ENCODE measurements at regions not wholly inside any gene's neighbourhood (a gene's known extent, or its start where the extent isn't known, plus 50 kb on each side); places are given as distances from the start of the nearest gene placed in this dataset.

DNA sequence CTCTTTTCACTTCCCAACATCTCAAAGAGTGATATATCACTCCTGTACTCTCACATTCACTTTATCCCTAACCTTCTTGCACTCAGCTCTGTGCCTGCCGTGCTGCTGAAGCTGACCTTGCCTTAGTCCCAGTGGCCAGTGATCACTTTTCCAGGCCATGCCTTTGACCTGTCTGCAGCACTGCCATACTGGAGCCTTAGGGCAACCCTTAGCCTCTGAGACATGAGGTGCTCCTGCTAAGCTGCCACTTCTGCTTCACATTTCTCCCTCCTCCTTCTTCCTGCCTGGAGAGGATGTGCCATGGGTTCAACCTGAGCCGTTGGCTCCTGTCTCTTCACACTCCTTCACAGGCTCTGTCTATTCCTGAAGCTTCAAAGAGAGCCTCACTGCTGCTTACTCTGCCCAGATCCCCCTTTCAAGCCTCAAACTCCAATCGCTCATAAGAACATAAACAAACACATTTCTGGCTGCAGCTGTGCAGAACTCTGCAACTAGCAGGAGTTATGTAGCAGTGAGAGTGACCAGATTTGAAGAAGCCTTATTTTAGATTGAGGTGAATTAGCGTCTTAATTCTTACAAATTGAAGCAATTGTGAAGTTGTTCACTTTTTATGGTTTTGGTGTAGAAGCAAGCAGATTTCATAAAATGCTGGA lies 716.2 kb upstream of the FANCL start:
- Mint-ChIP-seq H3K9me3 (no peaks in the 10 kb centered on the region), H3K4me3 (no peak overlapping the region), H3K27ac (no peak overlapping the region), H3K4me1 (ENCODE audit: low read depth) (no peaks in the 10 kb centered on the region), H3K36me3 (ENCODE audit: low read depth) (no peaks in the 10 kb centered on the region), H3K27me3 (peaks cover 5% of the 10 kb centered on the region)

DNA sequence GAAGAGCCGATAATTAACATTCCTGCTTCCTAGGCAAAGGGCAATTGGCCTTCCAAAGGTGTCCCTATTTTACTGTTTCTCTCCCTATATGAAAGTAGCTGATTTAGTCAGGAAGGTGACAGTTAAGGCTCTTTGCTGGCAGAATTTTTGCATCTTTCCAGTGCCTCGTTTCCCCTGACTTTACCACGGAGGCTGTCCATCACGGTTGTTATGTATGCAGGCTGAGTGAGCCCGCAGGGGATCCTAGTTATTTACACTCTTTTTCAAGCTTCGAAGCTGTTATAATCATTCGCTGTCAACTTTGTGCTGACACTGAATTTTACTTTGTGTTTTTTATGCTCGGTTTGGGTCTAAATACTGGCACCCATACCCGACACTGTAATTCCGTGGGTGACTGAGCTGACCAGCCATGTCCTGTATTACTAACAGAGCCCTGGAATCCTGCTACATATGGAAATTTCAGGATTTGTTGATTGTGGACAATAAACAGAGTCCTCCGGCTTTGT lies 713.8 kb upstream of the FANCL start:
- Mint-ChIP-seq H3K4me1 (ENCODE audit: low read depth) (no peaks in the 10 kb centered on the region), H3K4me3 (no peak overlapping the region), H3K27me3 (peaks cover 5% of the 10 kb centered on the region), H3K27ac (no peak overlapping the region), H3K36me3 (ENCODE audit: low read depth) (no peaks in the 10 kb centered on the region), H3K9me3 (no peaks in the 10 kb centered on the region)

DNA sequence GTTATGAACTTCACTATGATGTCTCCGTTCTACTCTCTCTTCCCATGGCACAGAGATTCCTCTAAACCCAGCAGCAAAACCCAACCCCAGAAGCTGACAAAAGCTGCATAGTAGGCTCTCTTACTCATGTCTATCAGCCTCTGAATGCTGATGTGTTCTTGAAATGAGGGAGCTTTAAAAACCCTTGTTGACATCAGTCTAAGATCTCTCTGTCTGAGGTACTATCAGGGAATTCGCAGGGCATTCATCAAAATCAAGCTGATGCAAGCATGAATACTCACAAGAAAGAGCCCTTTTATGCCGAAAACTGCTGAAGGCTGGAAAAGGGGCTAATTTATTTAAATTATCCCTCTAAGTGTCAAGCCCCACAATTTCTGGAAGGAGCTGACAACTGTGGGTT lies 710.6 kb upstream of the FANCL start:
- H3K4me3 Mint-ChIP-seq, result no peak overlapping the region
- no peaks in the 10 kb centered on the region for H3K36me3 Mint-ChIP-seq (ENCODE audit: low read depth)

DNA sequence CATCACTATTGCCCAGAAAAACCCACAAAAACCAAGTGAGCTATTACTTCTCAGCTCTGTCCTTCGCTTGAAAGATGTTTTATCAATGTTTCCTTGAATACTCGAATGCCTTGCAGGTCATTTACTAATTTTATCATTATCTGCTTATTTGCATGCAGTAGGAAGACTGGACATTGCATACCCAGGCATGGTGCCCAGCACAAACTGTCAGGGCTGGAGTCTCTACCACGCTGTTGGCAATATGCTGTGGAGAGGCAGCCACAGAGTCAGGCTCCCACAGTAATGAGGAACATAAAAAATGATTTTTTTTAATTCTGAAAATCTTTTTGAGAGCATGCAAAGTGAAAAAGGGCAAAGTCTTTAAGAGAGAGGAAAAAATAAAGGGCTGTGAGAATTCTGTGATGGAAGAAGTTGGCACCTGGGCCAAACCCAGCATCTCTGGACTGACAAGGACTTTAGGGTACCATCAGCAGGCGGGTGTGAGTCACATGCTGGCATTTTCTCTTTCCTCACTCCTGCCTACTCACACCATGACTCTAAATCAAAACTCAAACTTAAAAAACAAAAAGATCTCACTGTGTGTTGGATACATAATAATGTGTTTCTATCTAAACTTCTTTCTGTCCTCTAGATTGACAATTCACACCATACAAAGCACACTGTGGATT lies 709.8 kb upstream of the FANCL start:
- peaks cover 5% of the 10 kb centered on the region for H3K27me3 Mint-ChIP-seq
- H3K36me3 Mint-ChIP-seq (ENCODE audit: low read depth), result no peaks in the 10 kb centered on the region
- H3K4me3 Mint-ChIP-seq, result no peak overlapping the region
- H3K9me3 Mint-ChIP-seq, result no peaks in the 10 kb centered on the region
- no peak overlapping the region for H3K27ac Mint-ChIP-seq
- no peaks in the 10 kb centered on the region for H3K4me1 Mint-ChIP-seq (ENCODE audit: low read depth)

More for the DNA sequence above, 710.6 kb upstream of the FANCL start:
- Mint-ChIP-seq H3K4me1 (ENCODE audit: low read depth) (no peaks in the 10 kb centered on the region), H3K27me3 (peaks cover 5% of the 10 kb centered on the region), H3K27ac (no peak overlapping the region), H3K9me3 (no peaks in the 10 kb centered on the region)

DNA sequence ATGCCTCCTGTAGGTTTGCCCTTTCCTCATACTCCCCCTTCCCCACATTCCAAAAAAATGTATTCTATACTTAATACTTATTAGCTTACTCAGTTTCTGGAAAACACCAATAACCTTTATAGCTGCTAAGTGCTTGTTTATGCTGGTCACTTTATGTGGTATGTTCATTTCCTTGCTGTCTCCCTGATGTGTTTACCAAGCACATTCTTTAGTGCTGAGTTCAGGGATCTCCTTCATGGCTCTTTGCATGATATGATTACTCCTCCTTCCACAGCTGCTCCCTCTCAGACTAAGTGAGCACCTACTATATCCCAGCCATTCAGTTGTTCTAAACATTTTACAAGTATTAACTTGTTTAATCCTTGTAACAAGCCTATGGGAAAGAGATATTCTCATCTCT lies 698.3 kb upstream of the FANCL start:
- peaks cover 13% of the 10 kb centered on the region for H3K9me3 Mint-ChIP-seq
- H3K4me3 Mint-ChIP-seq, result no peak overlapping the region
- H3K27me3 Mint-ChIP-seq, result no peaks in the 10 kb centered on the region
- no peaks in the 10 kb centered on the region for H3K36me3 Mint-ChIP-seq (ENCODE audit: low read depth)
- no peak overlapping the region for H3K27ac Mint-ChIP-seq
- no peaks in the 10 kb centered on the region for H3K4me1 Mint-ChIP-seq (ENCODE audit: low read depth)

DNA sequence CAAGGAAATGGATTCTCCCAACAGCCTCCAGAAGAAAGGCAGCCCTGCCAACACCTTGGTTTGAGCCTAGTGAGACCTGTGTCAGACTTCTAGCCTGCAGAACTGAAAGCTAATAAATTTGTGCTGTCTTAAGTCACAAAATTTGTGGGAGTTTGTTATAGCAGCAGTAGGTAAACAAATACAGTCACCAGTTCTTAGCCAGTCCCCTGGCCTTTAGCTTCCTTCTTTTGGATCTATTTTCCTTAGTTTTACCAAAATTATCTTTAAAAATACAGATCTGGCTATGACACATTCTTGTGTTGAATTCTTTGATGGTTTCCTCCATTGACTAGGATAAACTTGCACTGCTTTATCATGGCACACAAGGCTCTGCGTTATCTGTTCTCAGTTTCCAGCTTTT lies 697.9 kb upstream of the FANCL start:
- no peaks in the 10 kb centered on the region for H3K4me1 Mint-ChIP-seq (ENCODE audit: low read depth)
- H3K27ac Mint-ChIP-seq, result no peak overlapping the region
- no peaks in the 10 kb centered on the region for H3K36me3 Mint-ChIP-seq (ENCODE audit: low read depth)
- H3K27me3 Mint-ChIP-seq, result no peaks in the 10 kb centered on the region
- H3K4me3 Mint-ChIP-seq, result no peak overlapping the region
- peaks cover 13% of the 10 kb centered on the region for H3K9me3 Mint-ChIP-seq

DNA sequence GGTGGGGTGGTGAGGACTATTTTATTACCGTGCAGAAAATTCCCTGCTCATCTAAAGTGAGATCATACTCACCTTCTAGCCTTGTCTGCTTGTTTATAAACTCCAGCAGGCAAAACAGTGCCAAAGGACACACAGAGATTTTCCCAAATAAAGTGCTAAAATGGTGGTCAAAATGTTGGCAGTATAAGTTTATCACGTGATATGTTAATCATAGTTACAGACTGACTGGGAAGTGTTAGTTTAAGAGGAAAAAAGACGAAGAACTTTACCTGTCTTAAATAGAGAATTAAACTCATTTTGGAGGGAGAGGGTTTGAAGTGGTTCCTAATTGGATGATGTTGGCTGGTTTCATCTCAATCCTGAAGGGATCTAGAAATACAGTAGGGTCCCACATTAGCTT lies 691.7 kb upstream of the FANCL start:
- Mint-ChIP-seq H3K4me3 (no peak overlapping the region), H3K27me3 (no peaks in the 10 kb centered on the region), H3K9me3 (no peaks in the 10 kb centered on the region), H3K27ac (no peak overlapping the region), H3K4me1 (ENCODE audit: low read depth) (no peaks in the 10 kb centered on the region), H3K36me3 (ENCODE audit: low read depth) (no peaks in the 10 kb centered on the region)

DNA sequence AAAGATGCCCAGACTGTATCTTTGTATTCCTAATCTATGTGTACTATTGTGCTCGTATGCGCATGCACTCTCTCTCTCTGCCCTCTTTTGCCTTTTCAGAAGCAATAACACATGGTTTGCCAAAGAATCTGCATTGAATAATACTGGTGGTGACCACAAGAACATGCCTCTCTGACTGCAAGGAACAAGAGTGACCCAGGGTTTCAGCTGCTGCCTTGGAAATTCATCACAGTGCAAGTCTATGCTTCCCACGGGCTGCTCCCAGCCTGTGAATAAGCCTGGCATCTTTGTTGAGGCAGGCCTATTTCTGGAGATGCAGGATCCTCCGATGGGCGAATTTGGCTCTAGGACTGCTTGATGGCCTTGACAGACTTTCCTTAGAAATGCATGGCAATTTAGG lies 689.4 kb upstream of the FANCL start:
- no peaks in the 10 kb centered on the region for H3K36me3 Mint-ChIP-seq (ENCODE audit: low read depth)
- no peaks in the 10 kb centered on the region for H3K27me3 Mint-ChIP-seq
- H3K4me1 Mint-ChIP-seq (ENCODE audit: low read depth), result no peaks in the 10 kb centered on the region
- H3K9me3 Mint-ChIP-seq, result no peaks in the 10 kb centered on the region
- H3K27ac Mint-ChIP-seq, result no peak overlapping the region
- no peak overlapping the region for H3K4me3 Mint-ChIP-seq

DNA sequence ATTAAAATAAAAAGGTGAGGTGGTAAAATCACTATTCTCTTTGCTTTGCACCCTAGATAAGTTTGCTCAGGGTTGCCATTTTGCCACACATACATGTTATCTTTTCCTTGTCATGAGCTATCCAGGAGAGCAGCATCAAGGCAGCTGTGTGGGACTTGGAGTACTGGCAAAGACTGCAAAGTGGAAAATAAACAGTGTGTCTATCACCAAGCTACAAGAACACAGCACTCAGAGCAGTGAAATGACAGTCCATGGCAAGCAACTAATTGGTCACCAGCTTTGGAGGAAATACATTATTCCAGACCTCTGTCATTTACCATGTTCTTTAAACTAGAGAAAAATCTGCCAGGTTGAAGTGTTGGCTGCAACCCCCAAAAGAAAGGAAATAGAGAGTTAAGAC lies 687.8 kb upstream of the FANCL start:
- H3K36me3 Mint-ChIP-seq (ENCODE audit: low read depth), result no peaks in the 10 kb centered on the region
- H3K27ac Mint-ChIP-seq, result no peak overlapping the region
- no peak overlapping the region for H3K4me3 Mint-ChIP-seq
- H3K4me1 Mint-ChIP-seq (ENCODE audit: low read depth), result no peaks in the 10 kb centered on the region
- H3K9me3 Mint-ChIP-seq, result peaks cover 3% of the 10 kb centered on the region
- no peaks in the 10 kb centered on the region for H3K27me3 Mint-ChIP-seq

DNA sequence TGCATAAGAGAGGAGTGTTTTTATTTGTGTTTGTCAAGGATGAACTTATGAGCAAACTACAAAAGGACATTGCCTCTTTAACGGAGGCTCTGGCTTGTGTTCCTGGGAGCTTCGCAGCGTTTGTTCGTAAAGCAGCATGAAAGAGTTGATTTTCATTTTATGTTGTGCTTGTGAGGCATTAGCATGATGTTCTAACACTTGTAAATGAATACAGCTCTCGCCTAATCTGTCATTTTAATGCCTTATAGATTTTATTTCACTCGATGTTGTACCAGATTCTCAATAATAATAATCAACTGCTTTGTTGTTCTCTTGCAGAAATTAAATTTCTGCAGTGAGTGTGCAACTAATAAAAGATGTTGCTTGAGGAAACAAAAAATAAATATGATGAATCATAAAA lies 687.3 kb upstream of the FANCL start:
- H3K36me3 Mint-ChIP-seq (ENCODE audit: low read depth), result no peaks in the 10 kb centered on the region
- no peak overlapping the region for H3K4me3 Mint-ChIP-seq
- no peaks in the 10 kb centered on the region for H3K4me1 Mint-ChIP-seq (ENCODE audit: low read depth)
- peaks cover 3% of the 10 kb centered on the region for H3K9me3 Mint-ChIP-seq
- H3K27me3 Mint-ChIP-seq, result no peaks in the 10 kb centered on the region
- no peak overlapping the region for H3K27ac Mint-ChIP-seq

DNA sequence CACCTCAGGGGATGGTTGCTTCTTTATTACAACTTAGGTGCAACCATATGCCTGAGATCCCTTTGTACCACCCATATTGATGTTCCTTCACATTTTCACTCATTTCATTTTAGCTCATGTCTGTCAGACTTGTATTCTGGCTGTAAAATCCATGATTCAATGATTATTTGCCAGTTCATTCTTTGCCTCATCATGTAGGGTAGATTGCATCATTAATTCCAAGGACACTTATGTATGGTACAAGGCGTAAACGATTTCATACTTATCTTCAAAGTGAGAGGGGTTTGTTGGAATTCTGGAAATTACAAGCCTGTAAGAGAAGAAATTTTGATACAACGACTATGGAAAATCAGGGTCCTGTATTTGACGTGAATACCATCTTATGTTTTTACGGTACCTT lies 685.0 kb upstream of the FANCL start:
- Mint-ChIP-seq H3K27ac (no peak overlapping the region), H3K4me1 (ENCODE audit: low read depth) (no peaks in the 10 kb centered on the region), H3K9me3 (peaks cover 3% of the 10 kb centered on the region), H3K4me3 (no peak overlapping the region), H3K27me3 (no peaks in the 10 kb centered on the region), H3K36me3 (ENCODE audit: low read depth) (no peaks in the 10 kb centered on the region)

DNA sequence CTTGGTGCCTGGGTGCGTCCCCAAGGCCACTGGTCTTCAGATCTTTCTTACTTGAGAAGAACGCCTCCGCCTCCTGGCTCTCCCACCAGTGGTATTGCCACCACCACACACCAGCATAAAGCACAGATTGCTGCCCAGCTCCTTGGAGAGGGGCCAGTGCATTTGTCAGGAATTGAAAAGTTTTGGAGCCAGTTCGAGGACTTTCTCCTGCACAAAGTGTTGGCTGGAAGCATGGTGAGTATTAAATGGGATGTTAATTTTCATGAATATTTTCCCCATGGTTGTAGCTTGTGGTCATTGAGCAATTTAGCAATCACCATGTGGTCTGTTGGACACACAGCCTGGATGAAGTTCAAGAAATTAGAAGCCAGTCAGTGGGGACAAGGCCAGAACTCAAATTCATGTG lies 684.6 kb upstream of the FANCL start:
- H3K4me1 Mint-ChIP-seq (ENCODE audit: low read depth), result no peaks in the 10 kb centered on the region
- H3K27me3 Mint-ChIP-seq, result no peaks in the 10 kb centered on the region
- H3K4me3 Mint-ChIP-seq, result no peak overlapping the region
- no peak overlapping the region for H3K27ac Mint-ChIP-seq
- H3K36me3 Mint-ChIP-seq (ENCODE audit: low read depth), result no peaks in the 10 kb centered on the region
- peaks cover 3% of the 10 kb centered on the region for H3K9me3 Mint-ChIP-seq

DNA sequence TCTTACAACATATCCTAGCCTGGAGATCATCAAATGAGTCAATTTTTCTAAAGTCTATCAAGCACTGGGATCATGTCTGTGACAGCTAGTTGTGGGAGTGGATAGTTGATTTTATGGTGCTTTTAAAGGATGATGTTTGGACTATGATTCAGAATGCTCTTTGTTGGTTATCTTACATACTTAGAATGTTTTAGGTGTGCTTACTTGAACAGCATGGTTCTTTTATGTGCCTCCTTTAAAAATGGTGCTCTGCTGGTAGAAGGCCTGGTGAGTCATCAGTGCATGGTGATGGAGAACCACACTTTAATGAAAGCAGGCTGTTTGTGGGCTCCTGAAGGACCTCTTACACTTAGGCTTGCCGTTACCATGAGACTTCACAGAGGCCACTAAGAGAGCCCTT lies 682.7 kb upstream of the FANCL start:
- Mint-ChIP-seq H3K36me3 (ENCODE audit: low read depth) (no peaks in the 10 kb centered on the region), H3K4me3 (no peak overlapping the region), H3K27ac (no peak overlapping the region), H3K9me3 (peaks cover 3% of the 10 kb centered on the region), H3K4me1 (ENCODE audit: low read depth) (no peaks in the 10 kb centered on the region), H3K27me3 (no peaks in the 10 kb centered on the region)

DNA sequence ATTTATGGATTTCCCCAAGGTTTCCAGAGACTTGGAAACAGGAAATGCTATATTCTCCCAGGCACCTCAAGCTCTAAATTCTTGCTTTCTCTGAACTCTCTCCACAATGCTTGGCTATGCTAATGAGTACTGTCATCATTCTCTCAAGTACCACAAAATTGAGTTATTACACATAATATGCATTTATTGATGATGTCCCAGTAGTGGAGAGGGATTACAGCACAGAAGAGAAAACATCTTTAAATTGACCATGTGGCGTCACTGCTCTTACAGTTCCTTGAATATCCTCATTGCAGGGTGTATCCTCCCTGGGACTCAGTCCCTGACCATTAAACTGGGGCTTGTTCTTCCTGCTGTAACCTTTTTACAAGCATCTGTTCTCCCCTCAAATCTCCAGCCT lies 681.1 kb upstream of the FANCL start:
- Mint-ChIP-seq H3K27ac (no peak overlapping the region), H3K27me3 (no peaks in the 10 kb centered on the region), H3K36me3 (ENCODE audit: low read depth) (no peaks in the 10 kb centered on the region), H3K4me3 (no peak overlapping the region), H3K9me3 (peaks cover 3% of the 10 kb centered on the region), H3K4me1 (ENCODE audit: low read depth) (no peaks in the 10 kb centered on the region)

DNA sequence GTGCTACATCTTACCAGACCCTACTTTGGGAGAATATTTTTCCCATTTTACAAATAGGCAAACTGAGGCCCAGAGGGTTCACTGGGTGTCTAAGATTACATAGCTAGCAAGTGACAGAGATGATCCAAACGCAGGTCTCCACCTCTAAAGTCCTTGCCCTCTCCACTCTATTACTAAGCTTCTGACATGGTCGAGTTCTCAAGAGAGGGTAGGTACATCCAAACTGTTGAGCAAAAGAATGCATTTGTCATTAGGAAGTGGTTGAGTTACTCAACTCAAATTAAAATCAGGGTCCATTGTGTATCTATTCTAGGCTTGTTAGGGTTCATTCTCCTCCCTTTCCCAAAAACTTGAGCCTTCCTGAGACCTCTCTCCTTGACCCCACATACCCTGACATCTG lies 680.6 kb upstream of the FANCL start:
- Mint-ChIP-seq H3K9me3 (peaks cover 3% of the 10 kb centered on the region), H3K27me3 (no peaks in the 10 kb centered on the region), H3K4me1 (ENCODE audit: low read depth) (no peaks in the 10 kb centered on the region), H3K4me3 (no peak overlapping the region), H3K36me3 (ENCODE audit: low read depth) (no peaks in the 10 kb centered on the region), H3K27ac (no peak overlapping the region)

DNA sequence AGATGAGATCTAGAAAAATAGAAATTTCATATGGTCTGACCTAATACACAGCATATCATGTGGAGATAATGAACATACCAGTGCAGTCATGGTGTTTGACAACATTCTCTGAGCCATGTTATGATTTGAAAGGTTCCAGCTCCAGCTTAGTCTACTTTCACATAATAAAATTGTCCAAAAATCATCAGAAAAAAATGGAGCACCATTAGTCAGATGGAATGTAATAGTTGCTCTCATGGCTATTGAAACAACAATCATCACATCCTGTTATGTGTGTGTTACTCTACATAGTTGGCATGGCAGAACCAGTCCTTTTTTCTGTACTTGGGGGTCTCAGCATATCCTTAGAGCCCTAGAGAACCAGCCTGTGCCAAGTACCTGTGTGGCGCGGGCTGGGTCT lies 678.9 kb upstream of the FANCL start:
- Mint-ChIP-seq H3K4me3 (no peak overlapping the region), H3K27ac (no peak overlapping the region), H3K9me3 (peaks cover 3% of the 10 kb centered on the region), H3K27me3 (no peaks in the 10 kb centered on the region), H3K4me1 (ENCODE audit: low read depth) (no peaks in the 10 kb centered on the region), H3K36me3 (ENCODE audit: low read depth) (no peaks in the 10 kb centered on the region)
